ENCODE measurements at regions not wholly inside any gene's neighbourhood (a gene's known extent, or its start where the extent isn't known, plus 50 kb on each side); places are given as distances from the start of the nearest gene placed in this dataset.

DNA sequence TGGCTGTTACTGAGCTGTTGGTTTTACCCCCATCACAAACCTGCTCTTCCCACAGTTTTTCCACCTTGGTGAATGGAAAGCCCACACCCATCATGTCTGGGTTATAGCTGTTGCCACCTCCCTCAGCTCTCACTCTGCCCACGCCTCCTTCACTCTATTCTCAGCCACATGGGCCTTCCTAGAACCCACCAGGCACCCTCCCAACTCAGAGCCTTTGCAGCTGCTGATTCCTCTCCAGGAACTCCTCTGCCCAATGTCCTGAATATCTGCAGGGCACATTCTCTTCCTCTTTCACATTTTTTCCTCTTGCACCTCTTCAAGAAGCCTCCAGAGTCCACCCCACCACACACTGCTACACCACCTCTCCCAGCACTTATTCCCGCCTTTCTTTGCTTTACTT lies 177.4 kb downstream of the TBXT start:
- in situ Hi-C loops (cut with MboI; ENCODE audit: low pct_unique_long_range_greater_than_20kb, low sequenced_read_pairs, unreplicated experiment) = no loop called here
- DNase-seq (ENCODE audit: low spot score) = no peak
- TF ChIP-seq, protein P1, sequence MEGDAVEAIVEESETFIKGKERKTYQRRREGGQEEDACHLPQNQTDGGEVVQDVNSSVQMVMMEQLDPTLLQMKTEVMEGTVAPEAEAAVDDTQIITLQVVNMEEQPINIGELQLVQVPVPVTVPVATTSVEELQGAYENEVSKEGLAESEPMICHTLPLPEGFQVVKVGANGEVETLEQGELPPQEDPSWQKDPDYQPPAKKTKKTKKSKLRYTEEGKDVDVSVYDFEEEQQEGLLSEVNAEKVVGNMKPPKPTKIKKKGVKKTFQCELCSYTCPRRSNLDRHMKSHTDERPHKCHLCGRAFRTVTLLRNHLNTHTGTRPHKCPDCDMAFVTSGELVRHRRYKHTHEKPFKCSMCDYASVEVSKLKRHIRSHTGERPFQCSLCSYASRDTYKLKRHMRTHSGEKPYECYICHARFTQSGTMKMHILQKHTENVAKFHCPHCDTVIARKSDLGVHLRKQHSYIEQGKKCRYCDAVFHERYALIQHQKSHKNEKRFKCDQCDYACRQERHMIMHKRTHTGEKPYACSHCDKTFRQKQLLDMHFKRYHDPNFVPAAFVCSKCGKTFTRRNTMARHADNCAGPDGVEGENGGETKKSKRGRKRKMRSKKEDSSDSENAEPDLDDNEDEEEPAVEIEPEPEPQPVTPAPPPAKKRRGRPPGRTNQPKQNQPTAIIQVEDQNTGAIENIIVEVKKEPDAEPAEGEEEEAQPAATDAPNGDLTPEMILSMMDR (IDR thresholded peaks at IDR 0.05; ENCODE audit: extremely low read depth, insufficient read depth, missing control alignments) = no peak

GRCh38 chr6:165988757-165989456 lies 178.7 kb downstream of the TBXT start:
- TF ChIP-seq, protein P1 (IDR thresholded peaks at IDR 0.05; ENCODE audit: extremely low read depth, insufficient read depth, missing control alignments) = no peak
- DNase-seq (ENCODE audit: low spot score) = no peak
- in situ Hi-C loops (cut with MboI; ENCODE audit: low pct_unique_long_range_greater_than_20kb, low sequenced_read_pairs, unreplicated experiment) = no loop called here

- TF ChIP-seq, protein P1 (IDR thresholded peaks at IDR 0.05; ENCODE audit: extremely low read depth, insufficient read depth, missing control alignments) = no peak
- no peak for DNase-seq (ENCODE audit: low spot score)
- in situ Hi-C loops (cut with MboI; ENCODE audit: low pct_unique_long_range_greater_than_20kb, low sequenced_read_pairs, unreplicated experiment) = no loop called here
Observed at GRCh38 chr6:165988302-165988756, 179.3 kb downstream of the TBXT start.

DNA sequence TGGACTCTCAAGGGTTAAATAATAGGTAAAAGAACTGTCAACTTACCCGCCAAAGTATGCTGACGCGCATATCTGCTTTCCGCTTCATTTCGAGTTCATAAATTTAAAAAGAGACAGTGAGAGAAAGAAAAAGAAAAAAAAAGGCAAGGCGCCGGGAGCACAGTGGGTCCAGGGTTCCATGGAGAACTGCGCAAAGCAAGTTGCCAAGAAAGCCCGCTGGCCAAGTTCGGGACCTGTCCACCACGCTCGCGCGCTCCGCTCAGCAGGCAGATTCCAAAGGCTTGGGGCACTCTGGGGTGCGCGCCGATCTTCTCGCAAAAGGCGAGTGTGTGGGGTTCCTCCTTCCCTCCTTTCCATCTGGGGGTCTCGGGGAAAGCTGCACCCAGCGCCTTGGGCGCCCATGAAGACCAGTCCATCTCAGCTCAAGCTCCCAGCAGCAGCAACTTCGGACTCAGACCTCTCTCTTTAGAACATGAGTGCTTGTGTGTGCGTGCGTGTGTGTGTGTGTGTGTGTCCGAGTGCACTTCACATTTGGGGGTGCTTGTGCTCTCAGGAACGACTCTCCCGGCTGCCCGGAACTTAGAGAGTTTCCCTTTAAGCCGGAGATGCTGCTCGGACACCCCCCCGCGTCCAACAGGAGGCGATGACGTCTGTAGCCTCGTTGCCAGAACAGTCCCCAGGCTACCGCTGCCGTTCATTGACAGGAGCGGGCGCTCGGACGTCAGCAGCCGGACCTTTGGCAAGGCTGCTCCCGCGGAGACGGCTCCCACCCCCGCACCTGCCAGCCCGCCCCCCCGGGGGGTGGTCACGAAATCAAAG lies 180.0 kb downstream of the TBXT start:
- no peak for DNase-seq (ENCODE audit: low spot score)
- TF ChIP-seq, protein P1 (IDR thresholded peaks at IDR 0.05; ENCODE audit: extremely low read depth, insufficient read depth, missing control alignments) = no peak
- in situ Hi-C loops (cut with MboI; ENCODE audit: low pct_unique_long_range_greater_than_20kb, low sequenced_read_pairs, unreplicated experiment) = no loop called here

DNA sequence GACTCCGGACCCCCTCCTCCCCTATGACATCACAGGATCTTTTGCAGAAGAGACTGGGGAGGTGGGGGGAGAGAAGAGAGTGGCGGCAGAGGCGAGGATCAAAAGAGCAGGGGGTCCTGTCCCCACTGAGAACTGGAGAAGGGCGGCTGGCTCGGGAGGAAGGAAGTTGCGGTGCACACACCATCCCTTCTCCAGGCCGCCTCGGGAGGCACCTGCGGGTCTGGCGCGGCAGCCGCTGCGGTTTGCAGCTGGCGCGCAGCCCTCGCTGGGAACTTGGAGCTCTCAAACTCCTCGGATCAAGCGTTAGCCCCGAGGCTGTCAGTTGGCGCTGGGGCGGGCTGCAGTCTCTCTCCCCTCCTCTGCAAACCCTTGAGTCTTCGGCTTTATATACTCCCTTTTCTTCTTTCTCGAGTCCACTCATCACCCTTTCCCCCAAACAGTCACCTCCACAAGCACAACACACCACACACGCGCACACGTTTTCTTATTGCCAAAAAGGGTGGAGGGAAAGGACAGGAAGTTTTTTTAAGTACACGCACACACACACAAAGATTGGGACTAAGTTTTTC lies 180.7 kb downstream of the TBXT start:
- TF ChIP-seq, protein P1 (IDR thresholded peaks at IDR 0.05; ENCODE audit: extremely low read depth, insufficient read depth, missing control alignments) = no peak
- in situ Hi-C loops (cut with MboI; ENCODE audit: low pct_unique_long_range_greater_than_20kb, low sequenced_read_pairs, unreplicated experiment) = no loop called here
- no peak for DNase-seq (ENCODE audit: low spot score)

GRCh38 chr6:165986311-165986913 lies 181.2 kb downstream of the TBXT start:
- TF ChIP-seq, protein P1 (IDR thresholded peaks at IDR 0.05; ENCODE audit: extremely low read depth, insufficient read depth, missing control alignments) = no peak
- in situ Hi-C loops (cut with MboI; ENCODE audit: low pct_unique_long_range_greater_than_20kb, low sequenced_read_pairs, unreplicated experiment) = no loop called here
- no peak for DNase-seq (ENCODE audit: low spot score)

Data from GM13977 (cell line).